ENCODE measurements at regions not wholly inside any gene's neighbourhood (a gene's known extent, or its start where the extent isn't known, plus 50 kb on each side); places are given as distances from the start of the nearest gene placed in this dataset.
"Not testable (repeated sequence)": the region's sequence is repeated elsewhere in the genome, so short reads cannot be mapped to it uniquely, and the experiment has no call there.

- DNase-seq: not testable (repeated sequence)
Observed at GRCh38 chr18:8913606-8914403, 188.7 kb upstream of the NDUFV2 start.

GRCh38 chr18:8914404-8915264, 187.9 kb upstream of the NDUFV2 start:
- DNase-seq: not testable (repeated sequence)

GRCh38 chr18:8920856-8921787, 181.4 kb upstream of the NDUFV2 start:
- not testable (repeated sequence) for DNase-seq

GRCh38 chr18:8926464-8926863, 176.0 kb upstream of the NDUFV2 start:
- no peak for DNase-seq

- no peak for DNase-seq
Observed at GRCh38 chr18:8928044-8928443, 174.5 kb upstream of the NDUFV2 start.

DNA sequence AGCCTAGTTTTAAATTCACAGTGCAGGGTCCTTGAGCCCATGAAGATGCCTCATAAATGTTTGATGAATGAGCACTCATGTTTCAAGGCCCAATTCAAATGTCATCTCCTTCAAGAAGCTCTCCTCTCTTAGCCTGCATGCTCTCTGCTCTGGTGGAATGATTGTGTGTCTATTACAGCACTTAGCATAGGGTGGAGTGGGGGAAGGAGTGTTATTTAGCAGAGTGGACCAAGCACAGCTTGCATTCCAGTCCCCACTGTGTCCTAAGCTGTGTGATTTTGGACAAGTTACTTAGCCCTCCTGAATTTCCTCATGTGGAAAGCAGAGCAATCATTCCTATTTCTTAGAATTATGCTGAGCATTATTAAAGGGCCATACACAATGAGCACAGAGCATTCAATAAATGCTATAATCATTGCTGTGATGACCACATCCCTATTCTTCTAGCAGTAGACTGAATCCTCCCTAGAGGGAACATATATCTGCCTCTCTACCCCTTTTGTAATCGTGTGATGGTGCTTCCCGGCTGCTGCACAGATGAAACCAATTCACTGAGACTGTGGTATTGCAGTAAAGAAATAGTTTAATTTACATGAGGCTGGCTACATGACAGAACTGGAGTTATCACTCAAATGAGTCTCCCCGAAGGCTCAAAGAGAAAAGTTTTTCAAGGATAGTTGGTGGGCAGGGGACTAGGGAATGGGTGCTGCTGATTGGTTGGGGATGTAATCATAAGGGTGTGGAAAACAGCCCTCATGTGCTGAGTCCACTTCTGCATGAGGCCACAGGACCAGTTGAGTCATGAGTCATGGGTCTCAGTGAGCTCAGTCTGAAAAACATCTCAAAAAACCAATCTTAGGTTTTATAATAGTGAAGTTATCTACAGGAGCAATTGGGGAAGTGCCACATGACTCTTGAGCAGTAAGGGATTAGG, 173.4 kb upstream of the NDUFV2 start:
- no peak for DNase-seq

- no peak for DNase-seq
Observed at GRCh38 chr18:8930990-8931616, 171.4 kb upstream of the NDUFV2 start.

DNA sequence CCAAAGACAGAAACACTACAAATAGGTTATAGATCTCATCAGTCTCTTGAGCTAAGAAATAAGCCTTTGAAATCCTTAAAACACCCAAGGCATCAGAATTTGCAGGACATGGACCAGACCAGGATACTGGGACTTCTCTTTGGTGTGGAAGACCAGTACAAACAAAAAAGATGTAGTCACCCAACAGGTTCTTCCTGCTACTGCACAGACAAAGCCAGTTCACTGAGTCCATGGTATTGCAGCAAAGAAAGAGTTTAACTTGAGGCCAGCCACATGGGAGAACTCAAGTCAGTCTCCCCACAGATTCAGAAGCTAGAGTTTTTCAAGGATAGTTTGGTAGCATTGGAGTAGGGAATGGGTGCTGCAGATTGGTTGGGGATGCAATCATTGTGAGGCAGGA, 169.6 kb upstream of the NDUFV2 start:
- DNase-seq: no peak

DNA sequence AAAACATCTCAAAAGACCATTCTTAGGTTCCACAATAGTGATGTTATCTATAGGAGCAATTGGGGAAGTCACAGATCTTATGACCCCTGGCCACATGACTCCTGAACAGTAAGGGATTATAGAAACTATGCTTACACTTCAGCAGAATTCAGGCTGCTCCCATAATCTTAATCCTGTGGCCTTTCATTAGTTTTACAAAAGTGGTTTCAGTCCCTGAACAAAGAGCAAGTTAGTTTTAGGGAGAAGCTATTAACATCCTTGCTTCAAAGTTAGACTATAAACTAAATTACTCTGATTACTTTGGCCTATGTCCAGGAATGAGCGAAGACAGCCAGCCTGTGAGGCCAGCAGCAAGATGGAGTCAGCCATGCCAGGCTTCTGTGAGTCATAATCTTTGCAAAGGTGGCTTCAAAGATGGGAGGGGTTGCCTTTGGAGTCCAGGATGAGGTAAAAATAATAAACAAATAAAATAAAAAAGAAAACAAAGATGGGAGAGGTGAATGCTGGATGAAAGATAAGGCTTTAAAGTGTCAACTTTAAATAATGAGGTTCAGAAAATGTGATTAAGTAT, 168.7 kb upstream of the NDUFV2 start:
- DNase-seq: no peak

GRCh38 chr18:8935346-8935745, 167.2 kb upstream of the NDUFV2 start:
- DNase-seq: not testable (repeated sequence)

GRCh38 chr18:8936619-8937018, 165.9 kb upstream of the NDUFV2 start:
- DNase-seq: no peak

DNA sequence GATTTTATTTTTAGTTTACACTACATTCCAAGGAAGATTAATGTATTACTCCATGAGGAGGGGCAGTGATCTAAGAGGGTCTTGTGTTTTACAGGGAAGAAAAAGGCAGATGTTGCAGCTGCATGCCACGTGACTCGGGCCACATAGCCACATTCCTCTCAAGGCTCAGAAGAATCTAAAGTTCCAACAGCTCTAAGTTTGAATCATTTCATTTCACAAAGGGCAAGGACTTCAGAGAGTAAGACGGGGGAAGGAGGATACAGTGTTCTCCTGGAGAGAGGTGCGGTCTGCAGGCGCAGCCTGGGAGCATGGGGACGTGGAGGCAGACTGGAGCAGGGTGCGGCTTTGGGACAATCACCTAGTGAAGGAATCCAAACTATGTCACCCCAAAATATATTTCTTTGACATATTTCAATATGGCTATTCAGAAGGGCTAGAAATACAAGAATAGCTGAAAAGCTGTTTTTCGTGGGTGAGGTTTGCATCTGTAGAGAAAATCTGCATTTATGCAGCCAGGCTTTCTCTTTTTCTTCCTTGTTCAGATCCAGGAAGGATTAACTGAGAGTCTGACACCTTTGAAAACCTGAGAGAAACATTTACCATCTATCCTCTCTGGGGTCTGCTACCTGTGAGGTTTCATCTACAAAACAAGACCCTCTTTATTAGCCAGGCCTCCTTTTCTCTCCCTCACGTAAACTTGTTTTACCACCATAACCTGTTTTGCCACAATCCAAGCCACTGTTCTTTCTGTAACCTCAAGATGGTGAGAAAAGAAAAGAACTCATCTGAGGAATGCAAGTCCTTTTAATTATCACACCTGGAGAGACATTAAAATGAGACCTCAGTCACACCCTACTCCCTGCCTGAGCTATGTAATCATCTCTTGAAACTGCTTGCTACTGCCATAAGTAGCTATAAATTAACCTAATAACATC, 165.1 kb upstream of the NDUFV2 start:
- DNase-seq: no peak

- no peak for DNase-seq
Observed at GRCh38 chr18:8938817-8939216, 163.7 kb upstream of the NDUFV2 start.

DNA sequence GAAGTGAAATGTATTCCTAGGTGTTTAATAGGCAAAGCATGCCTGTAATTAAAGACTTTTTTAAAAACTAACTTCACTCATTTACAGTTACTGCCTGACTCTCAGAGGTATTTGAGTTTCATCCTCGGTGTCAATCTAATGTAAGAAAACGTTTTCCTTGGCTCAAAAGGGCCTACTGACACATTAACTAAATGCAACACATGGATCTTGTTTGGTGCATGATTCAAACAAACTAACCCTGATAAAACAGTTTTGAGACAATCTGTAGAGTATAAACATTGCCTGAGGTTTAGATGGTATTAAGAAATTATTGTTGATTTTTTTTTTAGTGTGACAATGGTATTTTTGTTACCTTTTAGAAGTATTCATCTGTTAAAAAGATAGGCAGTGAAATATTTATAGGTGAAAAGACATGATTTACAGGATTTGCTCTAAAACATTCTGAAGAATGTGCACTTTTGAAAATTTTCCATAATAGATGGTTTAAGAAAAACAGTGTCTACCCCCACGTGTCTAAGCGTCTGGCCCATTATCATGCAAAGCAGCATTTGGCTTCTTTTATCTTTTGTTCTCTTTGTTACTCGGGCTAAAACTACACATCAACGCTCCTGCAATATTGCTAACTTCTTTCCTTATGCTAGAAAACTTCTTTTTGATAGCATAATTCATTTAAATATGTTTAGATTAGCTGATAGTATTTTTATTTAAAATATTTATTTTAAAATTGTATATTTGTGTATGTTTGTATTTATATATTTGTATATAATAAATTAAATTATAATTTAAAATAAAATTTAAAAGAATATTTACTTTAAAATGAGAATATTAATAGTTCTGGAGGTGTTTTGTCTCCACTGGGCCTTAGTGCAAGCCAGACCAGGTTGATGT, 160.2 kb upstream of the NDUFV2 start:
- no peak for DNase-seq

DNA sequence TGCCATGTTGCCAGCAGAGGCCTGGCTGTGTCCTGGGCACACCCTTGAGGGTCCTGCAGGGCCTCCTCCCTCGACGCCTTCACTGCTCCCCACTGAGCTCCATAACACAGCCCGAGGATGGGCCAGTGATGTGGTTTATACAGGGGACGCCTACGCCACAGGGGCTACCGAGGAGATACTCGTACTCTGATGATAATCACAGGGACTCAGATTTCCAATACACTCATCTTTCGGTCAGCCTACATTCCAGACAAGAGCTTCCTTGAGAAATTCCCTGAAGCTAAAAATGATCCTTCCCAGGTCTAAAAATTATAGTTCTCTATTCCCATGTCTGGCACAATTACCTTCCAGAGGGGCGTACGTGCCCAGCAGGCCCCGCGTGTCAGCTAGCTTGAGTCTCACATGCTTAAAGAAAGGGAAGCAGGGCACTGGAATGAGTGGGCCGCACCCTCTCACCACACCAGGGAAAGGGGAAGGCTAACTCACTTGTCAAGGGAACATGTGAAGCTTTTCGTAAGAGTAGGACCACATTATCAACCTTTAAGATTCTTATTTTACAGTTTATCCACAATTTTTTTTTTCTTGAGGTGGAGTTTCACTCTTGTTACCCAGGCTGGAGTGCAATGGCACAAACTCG, 159.5 kb upstream of the NDUFV2 start:
- DNase-seq: no peak

DNA sequence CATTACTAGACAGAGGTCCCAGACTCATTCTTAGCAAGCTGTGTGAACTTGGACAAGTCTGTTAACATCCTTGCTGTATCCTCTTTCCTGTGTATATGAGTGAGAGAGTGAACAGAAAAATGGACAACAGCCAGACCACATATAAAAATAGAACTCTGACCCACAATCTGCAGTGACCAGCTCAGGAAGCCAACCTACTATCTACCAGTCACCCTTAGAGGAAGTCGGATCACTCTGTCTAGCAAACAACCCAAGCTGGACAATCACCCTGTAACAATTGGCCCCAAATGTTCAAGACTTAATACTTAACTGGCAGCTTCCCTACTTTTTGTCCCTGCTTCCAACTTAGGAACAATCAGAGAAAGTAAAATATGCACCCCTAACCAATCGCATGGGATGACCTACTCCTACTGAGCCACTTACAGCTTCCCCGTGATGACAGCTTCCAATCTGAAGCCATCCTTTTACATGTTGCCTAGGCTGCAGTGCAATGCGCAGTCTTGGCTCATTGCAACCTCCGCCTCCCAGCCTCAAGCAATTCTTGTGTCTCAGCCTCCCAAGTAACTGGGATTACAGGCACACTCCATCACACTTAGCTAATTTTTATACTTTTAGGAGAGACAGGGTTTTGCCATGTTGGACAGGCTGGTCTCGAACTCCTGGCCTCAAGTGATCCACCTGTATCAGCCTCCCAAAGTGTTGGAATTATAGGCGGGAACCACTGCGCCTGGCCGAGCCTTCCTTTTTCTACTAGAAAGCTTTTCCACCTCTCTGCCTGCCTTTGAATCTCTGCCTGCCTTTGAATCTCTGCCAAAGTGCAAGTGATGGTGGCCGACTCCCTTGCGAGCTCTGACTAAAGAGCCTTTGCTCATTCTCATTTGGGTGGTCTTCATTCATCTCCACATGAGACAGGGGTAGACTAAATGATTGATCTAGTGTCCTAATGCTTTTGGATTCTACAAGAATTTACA, 158.3 kb upstream of the NDUFV2 start:
- DNase-seq: no peak

DNA sequence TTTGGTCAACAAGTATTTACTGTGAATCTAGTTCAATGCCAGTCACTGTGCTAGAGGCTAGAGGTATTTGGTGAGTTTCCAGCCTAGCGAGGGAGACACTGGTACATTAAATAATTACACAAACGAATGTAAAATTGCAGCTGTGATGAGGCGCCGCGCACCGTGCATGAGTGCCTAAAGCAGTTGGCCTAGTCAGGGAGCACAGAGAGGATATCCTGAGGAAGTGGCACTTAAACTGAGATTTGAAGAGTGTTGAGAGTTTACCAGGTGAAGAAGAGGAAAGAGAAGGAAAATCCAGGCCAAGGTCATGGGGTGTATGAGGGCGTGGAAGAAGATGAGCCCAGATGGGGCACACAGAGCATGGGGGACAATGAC, 157.6 kb upstream of the NDUFV2 start:
- no peak for DNase-seq
